Germinal center (tissue), 1 donor: ENCODE measurements at regions not wholly inside any gene's neighbourhood (a gene's known extent, or its start where the extent isn't known, plus 50 kb on each side); places are given as distances from the start of the nearest gene placed in this dataset.

Source experiments
- DNase-seq: peaks from one replicate; pipeline ENCODE4 v3.0.0; 2012; ENCODE audit warnings: mixed read lengths, low spot score

DNA sequence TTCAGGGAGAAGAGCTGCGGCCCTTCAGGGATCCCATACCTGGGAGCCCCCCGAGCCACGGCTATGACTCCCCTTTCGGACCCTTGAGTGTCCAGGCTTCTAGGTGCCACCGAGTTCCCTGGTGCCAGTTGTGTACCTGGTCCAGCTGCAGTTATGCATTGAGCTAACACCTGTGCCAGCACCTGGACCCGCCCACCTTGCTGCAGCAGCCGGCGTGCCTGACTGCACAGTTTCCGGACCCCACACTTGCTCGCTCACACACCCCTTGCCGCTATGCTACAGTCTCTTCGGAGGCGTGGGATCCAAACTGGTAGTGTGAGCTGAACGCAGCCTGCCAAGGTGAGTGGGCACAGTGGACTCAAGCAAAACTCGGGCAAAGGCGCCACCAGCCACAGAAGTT lies 284.5 kb upstream of the ROBO1 start:
- no peak for DNase-seq

DNA sequence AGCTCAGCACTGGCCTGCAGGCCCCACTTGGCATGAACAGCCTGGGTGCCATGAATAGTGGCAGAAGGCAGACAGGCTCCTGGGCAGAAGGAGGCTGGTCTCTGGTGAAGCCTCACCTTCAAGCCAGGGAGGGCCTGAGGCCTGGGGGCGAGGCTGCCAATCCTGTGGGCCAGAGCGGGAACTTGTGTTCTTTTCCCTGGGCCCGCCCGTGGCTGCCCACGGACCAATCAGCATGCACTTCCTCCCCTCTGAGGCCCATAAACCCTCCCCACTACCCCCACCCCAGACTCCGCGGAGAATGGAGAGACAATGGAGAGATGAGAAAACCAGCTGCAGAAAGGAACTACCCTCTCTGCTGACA lies 283.8 kb upstream of the ROBO1 start:
- DNase-seq: no peak

DNA sequence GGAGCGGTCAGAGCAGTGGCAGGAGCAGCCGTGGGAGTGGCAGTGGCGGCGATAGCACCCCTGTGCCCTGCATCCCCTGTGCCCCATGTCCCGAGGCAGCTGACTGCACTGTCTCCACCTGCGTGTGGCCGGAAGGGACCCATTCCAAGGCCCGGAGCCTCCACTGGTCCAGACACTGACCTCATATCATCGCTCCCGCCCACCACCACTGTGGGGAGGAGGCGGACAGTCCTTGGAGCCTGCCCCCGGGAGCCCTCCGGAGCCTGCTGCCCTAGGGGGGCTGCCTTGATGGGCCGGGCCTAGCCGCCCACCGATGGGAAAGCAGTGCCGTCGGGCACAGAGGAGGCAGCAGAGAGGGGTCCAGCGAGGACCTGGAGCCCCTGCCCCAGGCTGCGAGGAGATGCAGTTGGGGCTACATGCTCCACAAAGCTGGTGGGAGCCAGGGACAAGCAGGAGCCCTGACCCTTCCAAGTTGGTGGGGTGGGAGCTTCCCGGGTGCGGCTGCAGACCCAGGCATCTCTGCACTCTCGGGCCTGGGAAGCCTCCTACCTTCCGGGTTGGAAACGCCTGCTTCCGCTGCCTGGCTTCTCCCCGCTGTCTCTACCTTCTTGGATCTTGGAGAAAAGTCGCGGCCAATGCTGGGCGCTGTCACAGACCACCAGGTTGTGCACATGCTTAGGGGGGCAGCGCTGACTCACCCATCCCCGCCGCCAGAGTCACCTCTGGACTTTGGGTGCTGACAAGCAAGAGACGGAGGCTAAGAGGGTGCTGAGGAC lies 283.2 kb upstream of the ROBO1 start:
- no peak for DNase-seq

GRCh38 chr3:80043226-80043625 lies 275.4 kb upstream of the ROBO1 start:
- DNase-seq: no peak

DNA sequence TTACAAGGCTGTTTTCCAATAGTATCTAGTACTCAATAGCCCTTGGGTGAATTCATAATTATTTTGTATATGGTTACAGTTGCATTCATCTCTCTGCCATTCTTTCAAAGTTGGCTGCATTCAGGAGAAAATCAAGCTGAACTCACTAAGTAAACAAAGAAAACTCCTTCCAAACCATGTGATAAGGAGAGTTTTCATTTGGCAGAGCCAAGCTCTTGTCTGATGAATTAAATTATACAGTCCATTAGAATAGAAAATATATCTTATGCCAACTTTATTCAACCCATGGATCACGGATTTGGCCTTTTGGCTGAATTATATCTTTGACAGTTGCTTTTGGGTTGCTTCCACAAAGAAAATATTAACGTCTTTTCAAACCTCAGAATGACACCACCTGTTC lies 272.3 kb upstream of the ROBO1 start:
- no peak for DNase-seq

GRCh38 chr3:80036176-80036575 lies 268.4 kb upstream of the ROBO1 start:
- DNase-seq: no peak

GRCh38 chr3:80035021-80035420 lies 267.2 kb upstream of the ROBO1 start:
- DNase-seq: no peak

- no peak for DNase-seq
Measured at GRCh38 chr3:80023010-80023409, 255.2 kb upstream of the ROBO1 start.

DNA sequence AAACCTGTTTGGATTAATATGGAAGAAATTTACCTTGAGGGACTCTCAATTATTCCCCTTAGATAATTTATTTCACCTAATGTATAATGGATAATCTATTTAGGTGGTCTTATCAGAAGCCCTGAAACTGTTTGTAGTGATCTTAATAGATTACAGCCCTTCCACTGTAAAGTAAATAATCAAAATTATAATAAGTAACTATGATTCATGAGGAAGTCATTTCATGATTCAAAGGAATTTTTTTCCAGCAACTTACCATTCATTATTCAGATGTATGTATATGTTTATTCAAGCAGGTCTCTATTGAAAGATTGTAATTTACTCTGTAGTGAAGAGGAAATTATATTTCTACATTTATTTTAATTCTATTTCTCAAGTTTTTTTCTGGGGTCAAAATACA lies 250.6 kb upstream of the ROBO1 start:
- no peak for DNase-seq

- DNase-seq: no peak
Measured at GRCh38 chr3:80017369-80017768, 249.6 kb upstream of the ROBO1 start.

- DNase-seq: no peak
Measured at GRCh38 chr3:80014576-80014975, 246.8 kb upstream of the ROBO1 start.

GRCh38 chr3:80010021-80010571 lies 242.3 kb upstream of the ROBO1 start:
- DNase-seq: no peak

DNA sequence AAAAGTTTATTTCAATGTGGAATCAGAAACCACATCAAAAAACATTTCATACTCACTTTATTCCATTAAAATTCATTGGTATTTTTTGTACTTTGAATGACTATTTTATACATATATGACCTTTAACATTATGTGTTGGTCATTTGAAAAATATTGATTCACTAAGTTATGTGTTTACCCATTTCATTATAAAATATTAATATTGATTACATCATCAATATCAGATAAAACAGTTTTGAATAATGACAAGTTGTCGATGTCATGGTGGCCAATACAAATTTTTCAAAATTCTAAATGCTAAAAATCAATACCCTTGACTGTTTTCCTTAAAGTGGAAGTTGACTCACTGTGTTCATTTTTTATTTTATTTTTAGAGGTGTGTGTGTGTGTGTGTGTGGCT lies 239.7 kb upstream of the ROBO1 start:
- no peak for DNase-seq

DNA sequence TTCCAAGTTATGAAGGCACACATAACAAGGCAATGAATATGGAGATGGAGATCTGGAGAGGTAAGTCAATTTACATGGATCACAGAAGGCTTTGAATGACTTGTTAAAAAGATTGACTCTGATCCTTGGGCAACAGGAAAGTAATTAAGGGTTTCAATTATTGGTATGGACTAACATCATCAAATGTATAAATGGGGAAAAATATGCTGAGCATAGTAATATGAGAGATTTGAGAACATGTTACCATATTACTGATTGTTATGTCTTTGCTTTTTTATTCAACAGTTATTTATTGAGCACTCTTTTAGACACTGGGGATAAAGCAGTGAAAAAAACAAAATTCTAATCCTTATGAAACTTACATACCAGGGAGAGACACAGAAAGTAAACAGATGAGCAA lies 238.5 kb upstream of the ROBO1 start:
- no peak for DNase-seq

DNA sequence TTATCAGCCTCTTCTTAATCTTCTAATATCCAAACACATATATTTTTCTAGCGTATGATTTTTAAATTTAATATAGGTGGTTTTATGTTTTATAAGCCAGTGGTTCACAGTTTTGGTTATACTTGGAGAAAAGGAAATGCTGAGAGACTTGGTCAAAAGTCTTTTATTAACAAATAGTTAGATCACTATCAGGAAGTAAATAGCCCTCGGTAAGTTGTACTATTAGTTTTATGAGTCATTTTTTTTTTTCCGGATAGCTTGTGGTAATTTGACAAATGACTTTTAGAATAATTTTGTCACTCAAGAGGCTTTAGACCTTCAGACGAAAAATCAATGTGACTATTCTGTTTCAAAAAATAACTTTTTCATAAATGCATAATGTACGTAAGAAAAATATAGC lies 232.2 kb upstream of the ROBO1 start:
- DNase-seq: no peak

- DNase-seq: no peak
Measured at GRCh38 chr3:79994397-79994796, 226.6 kb upstream of the ROBO1 start.

DNA sequence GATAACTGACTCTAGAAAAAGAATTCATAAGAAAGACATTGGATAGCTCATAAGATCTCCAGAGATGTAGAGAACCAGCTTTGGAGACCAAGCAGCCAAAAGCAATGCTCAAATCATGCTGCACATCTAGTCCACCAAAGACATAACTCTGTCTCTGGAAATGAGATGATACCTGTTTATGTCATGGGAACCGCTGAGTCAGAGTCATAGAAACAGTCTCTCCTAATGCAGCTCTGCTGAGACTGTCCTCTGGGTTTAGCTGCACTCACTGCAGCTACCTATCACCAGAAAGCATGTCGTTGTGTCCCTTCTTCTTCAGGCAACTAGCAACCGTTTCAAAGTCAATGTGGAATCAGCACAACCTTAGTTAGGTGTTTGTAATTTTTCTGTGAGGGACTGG lies 218.5 kb upstream of the ROBO1 start:
- no peak for DNase-seq

DNA sequence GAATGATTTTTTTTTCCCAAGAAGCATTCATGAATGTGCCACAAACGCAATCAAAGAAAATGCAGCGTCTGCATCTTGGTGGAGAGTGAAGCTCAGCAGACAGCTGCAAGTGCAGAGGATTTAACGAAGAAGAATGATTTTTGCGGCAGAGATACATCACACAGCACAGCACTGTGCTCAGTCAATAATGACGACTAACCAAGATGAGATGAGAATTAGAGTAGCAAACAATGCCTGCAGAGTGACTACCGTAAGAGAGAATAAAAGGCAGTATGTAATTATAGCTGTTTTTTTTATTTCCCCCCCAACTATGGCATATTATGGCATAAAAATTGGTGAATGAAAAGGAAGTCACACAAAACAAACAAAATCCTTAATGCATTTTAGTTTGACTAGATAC lies 218.0 kb upstream of the ROBO1 start:
- DNase-seq: no peak

DNA sequence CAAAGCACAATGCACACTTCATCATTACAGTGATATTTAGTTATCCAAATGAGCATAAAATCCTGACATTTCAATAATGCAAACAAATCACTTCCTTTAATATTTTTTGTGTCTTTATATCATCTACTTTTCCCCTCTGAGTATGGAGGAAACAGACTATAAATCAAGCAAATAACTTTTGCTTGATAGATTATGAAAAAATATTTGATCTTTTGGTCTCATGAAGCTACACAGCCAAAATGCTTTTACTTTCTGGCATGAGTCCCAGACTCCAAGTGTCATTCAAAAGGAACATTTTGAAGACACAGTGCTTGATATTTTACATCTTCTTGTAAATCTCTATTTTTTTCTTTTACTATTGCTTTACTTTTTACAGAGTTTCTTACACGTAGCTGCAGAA lies 215.3 kb upstream of the ROBO1 start:
- no peak for DNase-seq

- DNase-seq: no peak
Measured at GRCh38 chr3:79979990-79980389, 212.2 kb upstream of the ROBO1 start.

DNA sequence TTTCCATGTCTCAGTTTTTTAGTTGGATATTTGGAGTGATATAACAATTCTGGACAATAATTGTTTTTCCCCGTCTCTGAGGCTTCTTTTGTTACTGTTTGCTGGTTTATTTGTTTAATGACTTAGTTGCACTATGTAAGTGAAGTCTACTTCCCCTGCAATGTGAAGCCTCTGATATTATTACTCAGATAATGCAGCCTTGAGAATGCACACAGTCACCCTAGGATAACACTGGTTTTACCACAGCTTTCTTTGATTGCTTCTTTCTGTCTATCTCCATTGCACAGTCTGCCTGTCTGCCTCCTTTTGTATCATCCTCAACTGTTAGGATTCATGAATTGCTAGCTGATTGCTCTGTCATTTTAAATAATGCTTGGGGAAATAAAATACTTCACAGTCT lies 208.7 kb upstream of the ROBO1 start:
- no peak for DNase-seq

GRCh38 chr3:79973917-79974595 lies 206.3 kb upstream of the ROBO1 start:
- no peak for DNase-seq

GRCh38 chr3:79973482-79973881 lies 205.7 kb upstream of the ROBO1 start:
- DNase-seq: no peak

- DNase-seq: no peak
Measured at GRCh38 chr3:79968418-79968817, 200.6 kb upstream of the ROBO1 start.
